CD14-positive monocyte (primary cell): ENCODE measurements at regions not wholly inside any gene's neighbourhood (a gene's known extent, or its start where the extent isn't known, plus 50 kb on each side); places are given as distances from the start of the nearest gene placed in this dataset.
A peak's percentile ranks its signal among the peaks of the same experiment; 100 is the strongest.

ENCODE experiments used
- DNase-seq, 3 donors: peaks; one replicate each; pipeline ENCODE4 v3.0.0-alpha.2; 2011 to 2022
- H2AFZ ChIP-seq: 2 replicates; pipeline ENCODE4 v1.6.0; 2012; ENCODE audit warnings: mild to moderate bottlenecking, low read depth, low read length, inconsistent platforms; ENCODE audit not compliant: insufficient read depth, poor library complexity, severe bottlenecking
- H3K27ac ChIP-seq, 2 donors: 1 replicate in 1 of 2; 2 replicates in 1 of 2; pipeline ENCODE4 v1.5.1; 2012 to 2013; ENCODE audit warnings: low read length in 2 of 2, control low read depth in 1 of 2, inconsistent platforms in 1 of 2, low read depth in 1 of 2, mild to moderate bottlenecking in 1 of 2
- H3K27me3 ChIP-seq, 2 donors: one replicate each; pipeline versions ENCODE4 v1.6.0 to v1.6.1; 2011 to 2013; ENCODE audit warnings: low read length in 2 of 2; ENCODE audit not compliant: control insufficient read depth in 2 of 2, insufficient read depth in 2 of 2
- H3K36me3 ChIP-seq, 2 donors: replicated peaks in 1 of 2; 1 replicate in 1 of 2; 2 replicates in 1 of 2; pipeline versions ENCODE4 v1.5.1 to v1.6.1; 2012 to 2013; ENCODE audit warnings: low read length in 2 of 2, control low read depth in 1 of 2, inconsistent platforms in 1 of 2, mild to moderate bottlenecking in 1 of 2; ENCODE audit not compliant: insufficient read depth in 2 of 2, control insufficient read depth in 1 of 2
- H3K4me1 ChIP-seq, 2 donors: 1 replicate in 1 of 2; 2 replicates in 1 of 2; pipeline versions ENCODE4 v1.5.1 to v1.6.1; 2012 to 2013; ENCODE audit warnings: low read length in 2 of 2, control low read depth in 1 of 2, inconsistent platforms in 1 of 2, mild to moderate bottlenecking in 1 of 2, moderate library complexity in 1 of 2; ENCODE audit not compliant: insufficient read depth in 2 of 2, control insufficient read depth in 1 of 2
- H3K4me2 ChIP-seq: replicated peaks from 2 replicates; pipeline ENCODE3; 2012; ENCODE audit warnings: low read length, moderate library complexity, mild to moderate bottlenecking; ENCODE audit not compliant: poor library complexity, severe bottlenecking; ENCODE audit errors: extremely low read depth
- H3K4me3 ChIP-seq, 3 experiments: fragments of 200-600 bp in 1 of 3; sonication (generic) in 1 of 3; replicated peaks in 1 of 3; 1 replicate in 2 of 3; 2 replicates in 1 of 3; pipeline ENCODE4 v1.5.1; 2011 to 2013; ENCODE audit warnings: low read length in 3 of 3, mild to moderate bottlenecking in 3 of 3, control low read depth in 2 of 3, low read depth in 2 of 3, inconsistent platforms in 1 of 3, moderate library complexity in 1 of 3
- H3K79me2 ChIP-seq: 2 replicates; pipeline ENCODE4 v1.6.0; 2012; ENCODE audit warnings: mild to moderate bottlenecking, control low read depth, inconsistent platforms, low read length, moderate library complexity; ENCODE audit not compliant: insufficient read depth
- H3K9ac ChIP-seq: 2 replicates; pipeline ENCODE4 v1.6.0; 2017; ENCODE audit warnings: low read length, mild to moderate bottlenecking; ENCODE audit not compliant: insufficient read depth, poor library complexity, severe bottlenecking
- H3K9me3 ChIP-seq, 2 donors: replicated peaks in 1 of 2; 1 replicate in 1 of 2; 2 replicates in 1 of 2; pipeline versions ENCODE4 v1.5.1 to v1.6.1; 2012 to 2013; ENCODE audit warnings: low read length in 2 of 2, control low read depth in 1 of 2; ENCODE audit not compliant: control insufficient read depth in 1 of 2, insufficient read depth in 1 of 2
- H4K20me1 ChIP-seq: 2 replicates; pipeline ENCODE4 v1.6.0; 2012; ENCODE audit warnings: mild to moderate bottlenecking, low read length, control low read depth, moderate library complexity; ENCODE audit not compliant: insufficient read depth
- H3K27ac Mint-ChIP-seq, 7 donors: one replicate each; pipeline ENCODE4 v1.8.0; 2020; ENCODE audit warnings: mild to moderate bottlenecking in 7 of 7, mixed read lengths in 7 of 7, moderate library complexity in 6 of 7, inconsistent platforms in 2 of 7
- H3K27me3 Mint-ChIP-seq, 3 donors: one replicate each; pipeline ENCODE4 v1.8.0; 2021 to 2022; ENCODE audit warnings: low read depth in 3 of 3, mild to moderate bottlenecking in 3 of 3, mixed read lengths in 3 of 3, moderate library complexity in 3 of 3, inconsistent platforms in 1 of 3
- H3K36me3 Mint-ChIP-seq, 2 donors: one replicate each; pipeline ENCODE4 v1.8.0; 2020; ENCODE audit warnings: mixed read lengths in 2 of 2, inconsistent platforms in 1 of 2, mild to moderate bottlenecking in 1 of 2
- H3K4me1 Mint-ChIP-seq: one replicate; pipeline ENCODE4 v1.8.0; 2020; ENCODE audit warnings: mild to moderate bottlenecking, mixed read lengths
- H3K4me3 Mint-ChIP-seq, 2 donors: one replicate each; pipeline ENCODE4 v1.8.0; 2020; ENCODE audit warnings: mild to moderate bottlenecking in 2 of 2, mixed read lengths in 2 of 2, moderate library complexity in 1 of 2
- H3K9me3 Mint-ChIP-seq, 7 donors: one replicate each; pipeline ENCODE4 v1.8.0; 2020 to 2022; ENCODE audit warnings: mixed read lengths in 7 of 7, mild to moderate bottlenecking in 6 of 7, moderate library complexity in 6 of 7, inconsistent platforms in 2 of 7
- WGBS: methylation state at CpG from one replicate; pipeline ENCODE4 v1.1.5; 2013; ENCODE audit warnings: missing lambda C conversion rate; ENCODE audit not compliant: insufficient coverage; 5-methylcytosine and 5-hydroxymethylcytosine counted together
- intact Hi-C, 2 donors: fragments of 100-400 bp; cut with micrococcal nuclease; formaldehyde crosslinking; loops; one replicate each; pipeline versions ENCODE4 v1.15.0 to v1.15.1; 2023
- TF ChIP-seq, protein P1 (sequence below): fragments of 200-600 bp; IDR thresholded peaks from one replicate; pipeline ENCODE4 v1.8.0; 2022; ENCODE audit warnings: antibody characterized with exemption, mild to moderate bottlenecking

DNA sequence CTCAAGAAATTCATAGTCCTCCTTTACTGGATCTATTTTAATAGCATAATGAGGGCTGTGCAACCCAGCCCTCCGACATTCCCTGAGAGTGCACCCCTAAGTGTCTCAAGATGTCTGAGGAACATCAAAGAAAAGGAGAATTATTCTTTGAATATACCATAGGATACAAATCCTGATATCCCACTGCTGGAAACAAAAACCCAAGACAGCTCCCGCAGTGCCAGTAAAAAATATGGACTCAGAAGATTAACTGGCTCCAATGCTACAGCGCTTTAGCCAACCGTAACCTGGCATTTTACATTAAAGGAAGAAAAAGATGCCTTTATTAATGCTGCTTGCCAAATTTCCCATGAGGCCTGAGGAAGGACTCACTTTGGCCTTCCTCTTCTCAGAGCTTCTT lies 168.4 kb downstream of the TTC32 start:
- intact Hi-C loops, result no loop called here
- Histone ChIP-seq H3K36me3 (no peaks in the 10 kb centered on the region), H3K4me2 (no peak overlapping the region), H3K9ac (no peak overlapping the region), H3K79me2 (no peaks in the 10 kb centered on the region), H3K4me3 (no peak overlapping the region), H4K20me1 (no peaks in the 10 kb centered on the region), H3K27me3 (no peaks in the 10 kb centered on the region), H3K27ac (no peak overlapping the region), H3K9me3 (no peaks in the 10 kb centered on the region), H3K4me1 (no peaks in the 10 kb centered on the region), H2AFZ (no peak overlapping the region)
- Mint-ChIP-seq H3K36me3 (no peaks in the 10 kb centered on the region), H3K9me3 (peaks cover 0 to 2% (median 0%) of the 10 kb centered on the region in 7 donors), H3K27ac (no peak overlapping the region), H3K27me3 (peaks cover 2 to 3% (median 2%) of the 10 kb centered on the region in 3 donors), H3K4me3 (no peak overlapping the region), H3K4me1 (no peaks in the 10 kb centered on the region)
- no peak for DNase-seq
- WGBS, result 100% methylated on average over 2 of the region's 4 CpGs
- TF ChIP-seq, protein P1, sequence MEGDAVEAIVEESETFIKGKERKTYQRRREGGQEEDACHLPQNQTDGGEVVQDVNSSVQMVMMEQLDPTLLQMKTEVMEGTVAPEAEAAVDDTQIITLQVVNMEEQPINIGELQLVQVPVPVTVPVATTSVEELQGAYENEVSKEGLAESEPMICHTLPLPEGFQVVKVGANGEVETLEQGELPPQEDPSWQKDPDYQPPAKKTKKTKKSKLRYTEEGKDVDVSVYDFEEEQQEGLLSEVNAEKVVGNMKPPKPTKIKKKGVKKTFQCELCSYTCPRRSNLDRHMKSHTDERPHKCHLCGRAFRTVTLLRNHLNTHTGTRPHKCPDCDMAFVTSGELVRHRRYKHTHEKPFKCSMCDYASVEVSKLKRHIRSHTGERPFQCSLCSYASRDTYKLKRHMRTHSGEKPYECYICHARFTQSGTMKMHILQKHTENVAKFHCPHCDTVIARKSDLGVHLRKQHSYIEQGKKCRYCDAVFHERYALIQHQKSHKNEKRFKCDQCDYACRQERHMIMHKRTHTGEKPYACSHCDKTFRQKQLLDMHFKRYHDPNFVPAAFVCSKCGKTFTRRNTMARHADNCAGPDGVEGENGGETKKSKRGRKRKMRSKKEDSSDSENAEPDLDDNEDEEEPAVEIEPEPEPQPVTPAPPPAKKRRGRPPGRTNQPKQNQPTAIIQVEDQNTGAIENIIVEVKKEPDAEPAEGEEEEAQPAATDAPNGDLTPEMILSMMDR, result no peak

DNA sequence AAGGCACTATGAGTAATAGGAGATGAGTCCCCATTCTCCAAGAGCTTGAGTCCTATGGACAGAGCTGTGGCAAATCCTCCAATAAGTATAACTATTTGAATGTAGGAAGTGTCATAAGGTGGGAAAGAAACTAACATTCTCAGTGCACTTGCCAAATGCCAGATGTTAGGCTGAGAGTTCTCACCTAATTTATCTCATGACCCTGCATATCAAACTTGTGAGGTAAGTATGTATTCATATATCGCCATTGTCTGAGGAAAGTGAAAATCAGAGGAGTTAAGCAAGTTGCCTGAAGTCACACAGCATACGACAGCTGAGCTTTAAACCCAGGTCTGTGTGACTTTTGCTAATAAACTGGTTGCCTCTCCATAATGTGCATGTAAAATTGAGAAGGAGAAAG lies 169.5 kb downstream of the TTC32 start:
- H3K4me3 ChIP-seq, result no peak overlapping the region
- DNase-seq, result no peak
- peaks cover 0 to 2% (median 0%) of the 10 kb centered on the region in 7 donors for H3K9me3 Mint-ChIP-seq
- 100% methylated on average over 2 of the region's 2 CpGs for WGBS
- no peak overlapping the region for H3K4me2 ChIP-seq
- H2AFZ ChIP-seq, result no peak overlapping the region
- no peaks in the 10 kb centered on the region for H3K79me2 ChIP-seq
- H3K27me3 ChIP-seq, result no peaks in the 10 kb centered on the region
- intact Hi-C loops, result no loop called here
- H3K36me3 Mint-ChIP-seq, result no peaks in the 10 kb centered on the region
- H3K27ac ChIP-seq, result no peak overlapping the region
- H3K9ac ChIP-seq, result no peak overlapping the region
- H3K4me1 Mint-ChIP-seq, result no peaks in the 10 kb centered on the region
- peaks cover 0 to 3% (median 2%) of the 10 kb centered on the region in 3 donors for H3K27me3 Mint-ChIP-seq
- H3K27ac Mint-ChIP-seq, result peak overlapping the region in 1 of 7 donors; percentile 28
- H3K4me1 ChIP-seq, result no peaks in the 10 kb centered on the region
- H3K4me3 Mint-ChIP-seq, result no peak overlapping the region
- no peaks in the 10 kb centered on the region for H3K9me3 ChIP-seq
- H3K36me3 ChIP-seq, result no peaks in the 10 kb centered on the region
- H4K20me1 ChIP-seq, result no peaks in the 10 kb centered on the region
- TF ChIP-seq, protein P1, result no peak
